Keratinocyte (primary cell): ENCODE measurements at regions not wholly inside any gene's neighbourhood (a gene's known extent, or its start where the extent isn't known, plus 50 kb on each side); places are given as distances from the start of the nearest gene placed in this dataset.
"Not testable (repeated sequence)": the region's sequence is repeated elsewhere in the genome, so short reads cannot be mapped to it uniquely, and the experiment has no call there.

Source experiments
- DNase-seq: peaks from one replicate; pipeline ENCODE4 v3.0.0-alpha.2; 2011; ENCODE audit warnings: low read depth, missing footprints, low spot score
- FAIRE-seq: peaks from 2 replicates; lab custom pipeline; 2011; peaks lifted over from hg19 to GRCh38; lab: Jason Lieb, UNC
- H2AFZ ChIP-seq: 2 replicates; pipeline ENCODE4 v1.6.0; 2012; ENCODE audit warnings: low read length, control low read depth, inconsistent platforms; ENCODE audit not compliant: control insufficient read depth
- H3K27ac ChIP-seq: 2 replicates; pipeline ENCODE4 v1.5.1; 2011; ENCODE audit warnings: low read length; ENCODE audit not compliant: control insufficient read depth, insufficient read depth
- H3K27me3 ChIP-seq: 3 replicates; pipeline ENCODE4 v1.6.0; 2011; ENCODE audit warnings: low read length; ENCODE audit not compliant: control insufficient read depth, insufficient read depth; ENCODE audit errors: extremely low read depth
- H3K36me3 ChIP-seq, 2 experiments: 2 replicates in 1 of 2; 3 replicates in 1 of 2; pipeline ENCODE4 v1.5.1; 2011; ENCODE audit warnings: low read length in 2 of 2, mild to moderate bottlenecking in 1 of 2; ENCODE audit not compliant: control insufficient read depth in 2 of 2, insufficient read depth in 2 of 2; ENCODE audit errors: extremely low read depth in 1 of 2
- H3K4me1 ChIP-seq: 3 replicates; pipeline ENCODE4 v1.5.1; 2011; ENCODE audit warnings: low read length; ENCODE audit not compliant: control insufficient read depth, insufficient read depth; ENCODE audit errors: extremely low read depth
- H3K4me2 ChIP-seq: 3 replicates; pipeline ENCODE4 v1.6.0; 2011; ENCODE audit warnings: low read depth, low read length; ENCODE audit not compliant: control insufficient read depth, insufficient read depth; ENCODE audit errors: extremely low read depth
- H3K4me3 ChIP-seq, 3 experiments: fragments of 200-600 bp in 1 of 3; sonication (generic) in 1 of 3; 2 replicates in 2 of 3; 3 replicates in 1 of 3; pipeline ENCODE4 v1.5.1; 2011 to 2016; ENCODE audit warnings: low read length in 3 of 3, mild to moderate bottlenecking in 3 of 3, control low read depth in 2 of 3, inconsistent platforms in 1 of 3, low read depth in 1 of 3, mixed read lengths in 1 of 3, mixed run types in 1 of 3, moderate library complexity in 1 of 3; ENCODE audit not compliant: control insufficient read depth in 2 of 3, insufficient read depth in 2 of 3; ENCODE audit errors: extremely low read depth in 1 of 3
- H3K79me2 ChIP-seq: 2 replicates; pipeline ENCODE4 v1.6.0; 2012; ENCODE audit warnings: low read length; ENCODE audit not compliant: control insufficient read depth, insufficient read depth
- H3K9ac ChIP-seq: 3 replicates; pipeline ENCODE4 v1.6.0; 2011; ENCODE audit warnings: low read length; ENCODE audit not compliant: control insufficient read depth, insufficient read depth; ENCODE audit errors: extremely low read depth
- H3K9me1 ChIP-seq: 3 replicates; pipeline ENCODE4 v1.6.0; 2011; ENCODE audit warnings: low read length; ENCODE audit not compliant: control insufficient read depth, insufficient read depth; ENCODE audit errors: extremely low read depth
- H3K9me3 ChIP-seq: 2 replicates; pipeline ENCODE4 v1.5.1; 2012; ENCODE audit warnings: low read depth, low read length; ENCODE audit not compliant: control insufficient read depth
- H4K20me1 ChIP-seq: 3 replicates; pipeline ENCODE4 v1.6.0; 2011; ENCODE audit warnings: low read length; ENCODE audit not compliant: control insufficient read depth, insufficient read depth; ENCODE audit errors: extremely low read depth
- CTCF ChIP-seq, 3 experiments: IDR thresholded peaks in 1 of 3; conservative IDR thresholded peaks in 1 of 3; optimal IDR thresholded peaks in 1 of 3; 2 replicates in 2 of 3; 3 replicates in 1 of 3; pipeline versions ENCODE3 to v1.5.1; 2011; ENCODE audit warnings: low read length in 3 of 3, mild to moderate bottlenecking in 3 of 3, moderate library complexity in 2 of 3, control low read depth in 1 of 3, inconsistent platforms in 1 of 3; ENCODE audit not compliant: insufficient read depth in 2 of 3; ENCODE audit errors: extremely low read depth in 1 of 3
- EZH2 ChIP-seq: IDR thresholded peaks from one replicate; pipeline ENCODE4 v1.6.1; 2012; ENCODE audit warnings: inconsistent platforms, mild to moderate bottlenecking, low read length, moderate library complexity
- dilution Hi-C: fragments of 300-500 bp; cut with MboI; formaldehyde crosslinking; loops from one replicate; pipeline ENCODE4 v1.7.0; 2020; ENCODE audit warnings: low sequenced_read_pairs; ENCODE audit not compliant: extremely low pct_ligation_motif_present

GRCh38 chr17:72462814-72463213, 342.0 kb downstream of the SOX9 start:
- FAIRE-seq (no peak), DNase-seq (peak; percentile 50)
- Histone ChIP-seq H3K36me3 (peaks cover 0 to 2% of the 10 kb centered on the region in 2 experiments), H3K4me3 (no peak overlapping the region), H2AFZ (no peak overlapping the region), H3K27me3 (no peaks in the 10 kb centered on the region), H3K9me3 (peaks cover 8% of the 10 kb centered on the region), H3K4me2 (no peak overlapping the region), H3K27ac (no peak overlapping the region), H4K20me1 (no peaks in the 10 kb centered on the region), H3K9ac (no peak overlapping the region), H3K9me1 (no peaks in the 10 kb centered on the region), H3K4me1 (peaks cover 45% of the 10 kb centered on the region), H3K79me2 (peaks cover 93% of the 10 kb centered on the region)
- TF ChIP-seq EZH2 (no peak), CTCF (optimal IDR thresholded peaks at IDR 0.05 in 1 of 3, IDR thresholded peaks at IDR 0.05 in 1 of 3, conservative IDR thresholded peaks at IDR 0.05 in 1 of 3; ENCODE audit: extremely low read depth in 1 of 3, insufficient read depth in 2 of 3, low read length in 3 of 3) (no peak)
- dilution Hi-C loops: no loop called here

GRCh38 chr17:72463287-72464102, 342.7 kb downstream of the SOX9 start:
- DNase-seq (no peak), FAIRE-seq (no peak)
- Histone ChIP-seq H3K27me3 (no peaks in the 10 kb centered on the region), H3K4me1 (peaks cover 46% of the 10 kb centered on the region), H3K4me2 (no peak overlapping the region), H2AFZ (no peak overlapping the region), H3K79me2 (peaks cover 87% of the 10 kb centered on the region), H3K27ac (peak overlapping the region; percentile 42), H3K9ac (no peak overlapping the region), H3K4me3 (no peak overlapping the region), H4K20me1 (no peaks in the 10 kb centered on the region), H3K9me3 (peaks cover 8% of the 10 kb centered on the region), H3K36me3 (peaks cover 0 to 2% of the 10 kb centered on the region in 2 experiments), H3K9me1 (no peaks in the 10 kb centered on the region)
- dilution Hi-C loops: no loop called here
- TF ChIP-seq EZH2: no peak
- TF ChIP-seq CTCF (optimal IDR thresholded peaks at IDR 0.05 in 1 of 3, IDR thresholded peaks at IDR 0.05 in 1 of 3, conservative IDR thresholded peaks at IDR 0.05 in 1 of 3; ENCODE audit: extremely low read depth in 1 of 3, insufficient read depth in 2 of 3, low read length in 3 of 3): no peak

- Histone ChIP-seq H3K79me2 (peaks cover 86% of the 10 kb centered on the region), H3K4me1 (peaks cover 54% of the 10 kb centered on the region)
- H3K36me3 ChIP-seq, H3K4me2 ChIP-seq, H2AFZ ChIP-seq, H3K9me3 ChIP-seq, H3K27ac ChIP-seq, dilution Hi-C loops, FAIRE-seq, DNase-seq, H3K4me3 ChIP-seq, H3K27me3 ChIP-seq, H3K9ac ChIP-seq, H4K20me1 ChIP-seq, H3K9me1 ChIP-seq: not testable (repeated sequence)
Observed at GRCh38 chr17:72464221-72464620, 343.4 kb downstream of the SOX9 start.
